Fibroblast of the aortic adventitia (primary cell): ENCODE measurements at regions not wholly inside any gene's neighbourhood (a gene's known extent, or its start where the extent isn't known, plus 50 kb on each side); places are given as distances from the start of the nearest gene placed in this dataset.

Experiments used
- DNase-seq: peaks from one replicate; pipeline ENCODE4 v3.0.0-alpha.2; 2010; ENCODE audit warnings: low read depth
- H3K4me3 ChIP-seq: 2 replicates; pipeline ENCODE4 v1.5.1; 2011; ENCODE audit warnings: low read depth, mild to moderate bottlenecking, control low read depth, low read length, moderate library complexity
- CTCF ChIP-seq: IDR thresholded peaks from 2 replicates; pipeline ENCODE4 v1.5.1; 2011; ENCODE audit warnings: mild to moderate bottlenecking, low read length, control low read depth, inconsistent platforms; ENCODE audit not compliant: insufficient read depth

GRCh38 chr1:90155721-90156487 is 161.0 kb downstream of the ZNF326 start:
- TF ChIP-seq CTCF: no peak
- no peak overlapping the region for H3K4me3 ChIP-seq
- DNase-seq: no peak

- no peak for DNase-seq
- TF ChIP-seq CTCF: no peak
- no peak overlapping the region for H3K4me3 ChIP-seq
Measured at GRCh38 chr1:90154711-90155110, 159.8 kb downstream of the ZNF326 start.

- no peak for DNase-seq
- H3K4me3 ChIP-seq: no peak overlapping the region
- TF ChIP-seq CTCF: no peak
Measured at GRCh38 chr1:90149101-90149500, 154.2 kb downstream of the ZNF326 start.

- no peak for DNase-seq
- no peak for TF ChIP-seq CTCF
Measured at GRCh38 chr1:90147093-90147492, 152.2 kb downstream of the ZNF326 start.

GRCh38 chr1:90144820-90145219 is 149.9 kb downstream of the ZNF326 start:
- TF ChIP-seq CTCF: no peak
- H3K4me3 ChIP-seq: no peak overlapping the region

More at GRCh38 chr1:90147093-90147492, 152.2 kb downstream of the ZNF326 start:
- H3K4me3 ChIP-seq: no peak overlapping the region

GRCh38 chr1:90143591-90143990 is 148.7 kb downstream of the ZNF326 start:
- TF ChIP-seq CTCF: no peak
- DNase-seq: no peak
- H3K4me3 ChIP-seq: no peak overlapping the region

More at GRCh38 chr1:90144820-90145219, 149.9 kb downstream of the ZNF326 start:
- no peak for DNase-seq

GRCh38 chr1:90142697-90143096 is 147.8 kb downstream of the ZNF326 start:
- no peak for TF ChIP-seq CTCF
- DNase-seq: no peak
- no peak overlapping the region for H3K4me3 ChIP-seq
